ENCODE measurements at regions not wholly inside any gene's neighbourhood (a gene's known extent, or its start where the extent isn't known, plus 50 kb on each side); places are given as distances from the start of the nearest gene placed in this dataset.

DNA sequence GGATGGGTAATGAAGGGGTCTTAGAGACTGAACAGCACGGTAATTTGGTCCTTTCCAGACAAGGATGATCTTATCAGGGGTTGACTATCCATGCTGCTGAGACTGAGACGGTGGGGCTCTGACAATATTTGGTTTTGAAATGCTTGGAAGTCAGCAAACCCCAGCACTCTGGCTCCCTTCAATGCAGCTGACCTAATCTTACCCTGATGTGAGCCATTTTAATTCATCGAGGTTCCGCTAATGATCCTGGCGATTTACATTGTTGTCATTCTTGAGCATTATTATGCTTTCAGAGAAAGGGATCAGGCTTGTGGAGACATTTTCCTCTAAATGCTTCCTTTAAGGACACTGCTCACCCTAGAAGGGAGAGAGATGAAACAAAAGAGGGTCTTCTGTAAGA, 114.6 kb upstream of the BMPER start:
- TF ChIP-seq, protein P1, sequence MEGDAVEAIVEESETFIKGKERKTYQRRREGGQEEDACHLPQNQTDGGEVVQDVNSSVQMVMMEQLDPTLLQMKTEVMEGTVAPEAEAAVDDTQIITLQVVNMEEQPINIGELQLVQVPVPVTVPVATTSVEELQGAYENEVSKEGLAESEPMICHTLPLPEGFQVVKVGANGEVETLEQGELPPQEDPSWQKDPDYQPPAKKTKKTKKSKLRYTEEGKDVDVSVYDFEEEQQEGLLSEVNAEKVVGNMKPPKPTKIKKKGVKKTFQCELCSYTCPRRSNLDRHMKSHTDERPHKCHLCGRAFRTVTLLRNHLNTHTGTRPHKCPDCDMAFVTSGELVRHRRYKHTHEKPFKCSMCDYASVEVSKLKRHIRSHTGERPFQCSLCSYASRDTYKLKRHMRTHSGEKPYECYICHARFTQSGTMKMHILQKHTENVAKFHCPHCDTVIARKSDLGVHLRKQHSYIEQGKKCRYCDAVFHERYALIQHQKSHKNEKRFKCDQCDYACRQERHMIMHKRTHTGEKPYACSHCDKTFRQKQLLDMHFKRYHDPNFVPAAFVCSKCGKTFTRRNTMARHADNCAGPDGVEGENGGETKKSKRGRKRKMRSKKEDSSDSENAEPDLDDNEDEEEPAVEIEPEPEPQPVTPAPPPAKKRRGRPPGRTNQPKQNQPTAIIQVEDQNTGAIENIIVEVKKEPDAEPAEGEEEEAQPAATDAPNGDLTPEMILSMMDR (IDR thresholded peaks at IDR 0.05; ENCODE audit: insufficient read depth, low read depth, low read length), result no peak
- no peak for TF ChIP-seq EZH2 (IDR thresholded peaks at IDR 0.05; ENCODE audit: insufficient read depth, low read length)
